HepG2 (cell line): ENCODE measurements at regions not wholly inside any gene's neighbourhood (a gene's known extent, or its start where the extent isn't known, plus 50 kb on each side); places are given as distances from the start of the nearest gene placed in this dataset.

ENCODE experiments used
- ATAC-seq: fragments of 200-7000 bp; cut with Tn5 transposase; 3 replicates; pipeline ENCODE4 v1.9.1; 2020; ENCODE audit warnings: mild to moderate bottlenecking, moderate library complexity
- BruUV-seq: library from RNA; stranded (reverse); fragments of 400-500 nt; replicated peaks from 2 replicates; lab custom pipeline; 2021; lab: Mats Ljungman, UMichigan
- CTCF ChIA-PET: fragments of 300-600 bp; formaldehyde crosslinking; extraction: SDS; loops from one replicate; lab custom pipeline; 2021; ENCODE audit warnings: low total read pairs, inconsistent platforms, low intra/inter-chr PET ratio; lab: Yijun Ruan, JAX
- POLR2A ChIA-PET: fragments of 350-600 bp; sonication (Branson Sonifier 250); formaldehyde crosslinking; loops from one replicate; lab custom pipeline; 2020; ENCODE audit warnings: antibody characterized with exemption, inconsistent platforms; lab: Yijun Ruan, JAX
- DNase-seq: peaks from one replicate; pipeline ENCODE4 v3.0.0-alpha.2; 2015; ENCODE audit warnings: low spot score
- FAIRE-seq: peaks from 3 replicates; lab custom pipeline; 2011; peaks lifted over from hg19 to GRCh38; lab: Jason Lieb, UNC
- H2AFZ ChIP-seq: one replicate; pipeline ENCODE4 v1.6.1; 2011; ENCODE audit warnings: low read length, inconsistent platforms
- H3K27ac ChIP-seq: fragments of 300-600 bp; 3 replicates; pipeline ENCODE4 v1.8.0; 2011; ENCODE audit warnings: mixed run types, mild to moderate bottlenecking, mixed read lengths, low read length, inconsistent platforms; ENCODE audit not compliant: insufficient read depth; ENCODE audit errors: extremely low read length
- H3K27me3 ChIP-seq, 2 experiments: fragments of 200-600 bp in 1 of 2; 2 replicates in 1 of 2; 3 replicates in 1 of 2; pipeline versions ENCODE4 v1.6.0 to v1.8.0; 2011; ENCODE audit warnings: low read length in 2 of 2, mild to moderate bottlenecking in 2 of 2, moderate library complexity in 2 of 2, inconsistent platforms in 1 of 2; ENCODE audit not compliant: insufficient read depth in 2 of 2, control insufficient read depth in 1 of 2
- H3K36me3 ChIP-seq, 2 experiments: fragments of 200-600 bp in 1 of 2; replicated peaks in 1 of 2; 2 replicates in 1 of 2; 3 replicates in 1 of 2; pipeline versions ENCODE4 v1.5.1 to v1.8.0; 2011; ENCODE audit warnings: low read length in 2 of 2, inconsistent platforms in 1 of 2; ENCODE audit not compliant: insufficient read depth in 2 of 2, control insufficient read depth in 1 of 2
- H3K4me1 ChIP-seq: 2 replicates; pipeline ENCODE4 v1.5.1; 2012; ENCODE audit warnings: low read length, inconsistent platforms; ENCODE audit not compliant: insufficient read depth
- H3K4me2 ChIP-seq: 2 replicates; pipeline ENCODE4 v1.6.0; 2011; ENCODE audit warnings: low read depth, low read length, inconsistent platforms
- H3K4me3 ChIP-seq, 3 experiments: fragments of 200-600 bp in 1 of 3; sonication (generic), shearing (Covaris generic) in 1 of 3; replicated peaks in 1 of 3; 2 replicates each; pipeline ENCODE4 v1.5.1; 2011 to 2016; ENCODE audit warnings: low read length in 3 of 3, inconsistent platforms in 2 of 3, low read depth in 2 of 3, mild to moderate bottlenecking in 2 of 3, control low read depth in 1 of 3, mixed read lengths in 1 of 3; ENCODE audit not compliant: insufficient read depth in 1 of 3
- H3K79me2 ChIP-seq: one replicate; pipeline ENCODE4 v1.6.1; 2011; ENCODE audit warnings: low read length, inconsistent platforms; ENCODE audit not compliant: insufficient read depth
- H3K9ac ChIP-seq: 2 replicates; pipeline ENCODE4 v1.6.0; 2011; ENCODE audit warnings: mild to moderate bottlenecking, low read depth, low read length, inconsistent platforms; ENCODE audit not compliant: insufficient read depth
- H3K9me3 ChIP-seq: 2 replicates; pipeline ENCODE4 v1.5.1; 2012; ENCODE audit warnings: mild to moderate bottlenecking, low read length
- H4K20me1 ChIP-seq: 2 replicates; pipeline ENCODE4 v1.6.0; 2011; ENCODE audit warnings: inconsistent platforms, mild to moderate bottlenecking, low read length, moderate library complexity; ENCODE audit not compliant: insufficient read depth
- LCORL ChIP-seq, 2 experiments: fragments of 450-650 bp in 1 of 2; sonication (generic) in 1 of 2; formaldehyde crosslinking in 1 of 2; IDR thresholded peaks; 2 replicates each; pipeline versions ENCODE4 v1.5.0 to v1.6.1; 2017 to 2020; ENCODE audit warnings: antibody characterized with exemption in 1 of 2, missing genetic modification reagents in 1 of 2
- NFKBIZ ChIP-seq: IDR thresholded peaks from 2 replicates; pipeline ENCODE4 v1.6.1; 2018; ENCODE audit warnings: missing genetic modification reagents, missing compliant biosample characterization
- RXRA ChIP-seq: sonication (generic); formaldehyde crosslinking; IDR thresholded peaks from 2 replicates; pipeline ENCODE4 v1.5.1; 2020; ENCODE audit warnings: missing genetic modification reagents
- ZBTB40 ChIP-seq, 2 experiments: fragments of 450-650 bp in 1 of 2; sonication (generic) in 1 of 2; formaldehyde crosslinking in 1 of 2; IDR thresholded peaks; 2 replicates each; pipeline versions ENCODE4 v1.6.1 to v1.8.0; 2016 to 2022; ENCODE audit warnings: antibody characterized with exemption in 1 of 2, mild to moderate bottlenecking in 1 of 2, missing genetic modification reagents in 1 of 2
- ZNF101 ChIP-seq: sonication (generic); formaldehyde crosslinking; IDR thresholded peaks from 2 replicates; pipeline ENCODE4 v1.4.0; 2020; ENCODE audit warnings: mild to moderate bottlenecking, low read depth, missing genetic modification reagents, borderline replicate concordance
- WGBS: methylation state at CpG from one replicate; pipeline ENCODE4 v1.1.6; 2017; ENCODE audit warnings: low lambda C conversion rate; 5-methylcytosine and 5-hydroxymethylcytosine counted together
- in situ Hi-C: cut with HindIII; loops from 2 replicates; pipeline ENCODE4 v1.10.0; 2017; ENCODE audit warnings: low pct_unique_long_range_greater_than_20kb; ENCODE audit not compliant: extremely low pct_ligation_motif_present
- intact Hi-C: fragments of 100-400 bp; cut with micrococcal nuclease; formaldehyde crosslinking; loops from one replicate; pipeline ENCODE4 v1.10.0; 2022; ENCODE audit not compliant: unreplicated experiment
- TF ChIP-seq, protein P1 (sequence below): sonication (generic); formaldehyde crosslinking; IDR thresholded peaks from 2 replicates; pipeline ENCODE4 v1.8.1; 2023; ENCODE audit warnings: mild to moderate bottlenecking, missing genetic modification reagents, borderline replicate concordance

GRCh38 chr4:125179727-125180126 is 135.0 kb upstream of the FAT4 start:
- CTCF ChIA-PET = no interaction called here
- Histone ChIP-seq H3K9ac (no peak overlapping the region), H4K20me1 (no peaks in the 10 kb centered on the region)
- TF ChIP-seq NFKBIZ (CRISPR knock-in tag) (no peak), LCORL (IDR thresholded peaks at IDR 0.05) (peak; percentile 63; the same call in 1 of the 2 replicates), LCORL (CRISPR knock-in tag; IDR thresholded peaks at IDR 0.05) (no peak)
- TF ChIP-seq, all 625 proteins: peak for 1
- no peak overlapping the region for H2AFZ ChIP-seq
- in situ Hi-C loops = no loop called here
- no peaks in the 10 kb centered on the region for H3K4me1 ChIP-seq
- intact Hi-C loops = no loop called here
- no peaks in the 10 kb centered on the region for H3K27me3 ChIP-seq
- FAIRE-seq (no peak), ATAC-seq (no peak), DNase-seq (no peak)
- WGBS = 25% methylated on average over 4 of the region's 4 CpGs
- H3K36me3 ChIP-seq = no peaks in the 10 kb centered on the region
- BruUV-seq = no TSS peak
- no peak overlapping the region for H3K4me2 ChIP-seq
- no peaks in the 10 kb centered on the region for H3K79me2 ChIP-seq
- H3K9me3 ChIP-seq = no peaks in the 10 kb centered on the region
- H3K4me3 ChIP-seq = no peak overlapping the region
- H3K27ac ChIP-seq = no peak overlapping the region
- POLR2A ChIA-PET = no interaction called here

DNA sequence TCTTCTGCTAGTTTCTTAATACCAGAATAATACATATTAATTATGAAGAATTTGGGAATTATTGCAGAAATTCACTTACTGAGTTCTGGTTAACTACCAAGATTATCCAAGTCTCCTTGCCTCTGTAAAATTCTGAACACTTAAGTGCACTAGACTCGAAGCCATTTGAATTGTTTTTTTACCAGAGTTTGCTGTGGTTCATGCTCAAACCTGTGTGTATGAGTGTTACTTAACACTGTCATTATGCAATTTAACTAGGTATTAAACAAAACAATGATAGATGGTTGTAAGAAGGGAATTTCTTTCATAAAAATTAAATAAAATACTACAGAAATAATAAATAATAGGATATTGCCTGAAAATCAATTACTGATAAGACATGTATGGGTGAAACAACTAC is 145.6 kb upstream of the FAT4 start:
- no peaks in the 10 kb centered on the region for H3K9me3 ChIP-seq
- H3K79me2 ChIP-seq = no peaks in the 10 kb centered on the region
- POLR2A ChIA-PET = no interaction called here
- no peak overlapping the region for H3K27ac ChIP-seq
- H4K20me1 ChIP-seq = no peaks in the 10 kb centered on the region
- no peak for ATAC-seq
- H3K4me1 ChIP-seq = no peaks in the 10 kb centered on the region
- intact Hi-C loops = no loop called here
- CTCF ChIA-PET = no interaction called here
- BruUV-seq = no TSS peak
- TF ChIP-seq RXRA (CRISPR knock-in tag) (no peak), ZNF101 (no peak), ZBTB40 (IDR thresholded peaks at IDR 0.05) (no peak), ZBTB40 (CRISPR knock-in tag; IDR thresholded peaks at IDR 0.05) (no peak)
- TF ChIP-seq, protein P1, sequence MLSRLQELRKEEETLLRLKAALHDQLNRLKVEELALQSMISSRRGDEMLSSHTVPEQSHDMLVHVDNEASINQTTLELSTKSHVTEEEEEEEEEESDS (CRISPR knock-in tag) = no peak
- no peaks in the 10 kb centered on the region for H3K36me3 ChIP-seq
- 0% methylated on average over 1 of the region's 1 CpG for WGBS
- no peak overlapping the region for H3K4me3 ChIP-seq
- no peak overlapping the region for H2AFZ ChIP-seq
- H3K27me3 ChIP-seq = no peaks in the 10 kb centered on the region
- H3K9ac ChIP-seq = no peak overlapping the region
- FAIRE-seq = no peak
- DNase-seq = no peak
- in situ Hi-C loops = no loop called here
- no peak overlapping the region for H3K4me2 ChIP-seq
